OCI-LY1 (cell line): ENCODE measurements at regions not wholly inside any gene's neighbourhood (a gene's known extent, or its start where the extent isn't known, plus 50 kb on each side); places are given as distances from the start of the nearest gene placed in this dataset.

Source experiments
- EZH2 ChIP-seq: fragments of 200-600 bp; sonication (generic), shearing (Covaris generic); IDR thresholded peaks from 2 replicates; pipeline ENCODE4 v1.8.0; 2017; ENCODE audit warnings: borderline replicate concordance, mixed run types, mild to moderate bottlenecking, antibody characterized with exemption, low read length, moderate library complexity, mixed read lengths
- TF ChIP-seq, protein P1 (sequence below): fragments of 200-600 bp; sonication (generic), shearing (Covaris generic); IDR thresholded peaks from 2 replicates; pipeline ENCODE4 v1.5.1; 2017; ENCODE audit warnings: mild to moderate bottlenecking, antibody characterized with exemption, low read length, moderate library complexity, mixed read lengths

DNA sequence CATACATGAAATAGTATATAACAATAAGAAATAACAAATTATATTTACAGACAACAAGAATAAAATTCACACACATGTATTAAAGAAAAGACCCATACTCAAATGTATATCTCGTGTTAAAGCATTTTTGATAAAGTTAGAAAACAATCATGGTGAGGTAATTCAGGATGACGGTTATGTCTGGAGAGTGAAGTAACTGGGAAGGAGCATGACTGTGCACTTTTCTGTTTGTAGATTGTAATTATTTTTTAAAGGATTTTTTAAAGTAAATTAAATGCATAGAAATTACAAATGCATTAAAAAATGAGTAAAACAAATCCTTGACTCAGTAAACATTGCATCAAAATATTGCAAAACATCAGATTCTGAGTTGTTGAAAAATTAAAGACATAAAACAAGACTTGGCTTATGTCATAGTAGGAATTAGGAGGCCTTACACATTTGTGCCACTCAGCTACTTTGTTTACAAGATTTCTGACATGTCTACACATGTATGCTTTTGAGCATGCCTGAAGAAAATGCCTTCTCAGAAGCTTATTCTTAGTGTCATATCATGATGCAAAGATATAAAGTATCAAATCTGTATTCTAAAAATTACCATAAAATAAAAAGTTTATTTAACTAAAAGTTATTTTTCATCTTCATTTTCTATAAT lies 1325.1 kb downstream of the SLC16A7 start:
- no peak for TF ChIP-seq EZH2
- TF ChIP-seq, protein P1, sequence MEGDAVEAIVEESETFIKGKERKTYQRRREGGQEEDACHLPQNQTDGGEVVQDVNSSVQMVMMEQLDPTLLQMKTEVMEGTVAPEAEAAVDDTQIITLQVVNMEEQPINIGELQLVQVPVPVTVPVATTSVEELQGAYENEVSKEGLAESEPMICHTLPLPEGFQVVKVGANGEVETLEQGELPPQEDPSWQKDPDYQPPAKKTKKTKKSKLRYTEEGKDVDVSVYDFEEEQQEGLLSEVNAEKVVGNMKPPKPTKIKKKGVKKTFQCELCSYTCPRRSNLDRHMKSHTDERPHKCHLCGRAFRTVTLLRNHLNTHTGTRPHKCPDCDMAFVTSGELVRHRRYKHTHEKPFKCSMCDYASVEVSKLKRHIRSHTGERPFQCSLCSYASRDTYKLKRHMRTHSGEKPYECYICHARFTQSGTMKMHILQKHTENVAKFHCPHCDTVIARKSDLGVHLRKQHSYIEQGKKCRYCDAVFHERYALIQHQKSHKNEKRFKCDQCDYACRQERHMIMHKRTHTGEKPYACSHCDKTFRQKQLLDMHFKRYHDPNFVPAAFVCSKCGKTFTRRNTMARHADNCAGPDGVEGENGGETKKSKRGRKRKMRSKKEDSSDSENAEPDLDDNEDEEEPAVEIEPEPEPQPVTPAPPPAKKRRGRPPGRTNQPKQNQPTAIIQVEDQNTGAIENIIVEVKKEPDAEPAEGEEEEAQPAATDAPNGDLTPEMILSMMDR, result no peak
